Stimulated activated CD4-positive, alpha-beta T cell treated with anti-CD3 and anti-CD28 coated beads, Interleukin-4, amount 100 ng/mL, for 4 hours (primary cell): ENCODE measurements at regions not wholly inside any gene's neighbourhood (a gene's known extent, or its start where the extent isn't known, plus 50 kb on each side); places are given as distances from the start of the nearest gene placed in this dataset.

ENCODE experiments used
- DNase-seq, 2 experiments: peaks; one replicate each; pipeline ENCODE4 v3.0.0-alpha.2; 2020

- peak; percentile 30 to 42 for DNase-seq
Measured at GRCh38 chrX:39577985-39578869, 519.5 kb downstream of the BCOR start.

GRCh38 chrX:39580043-39580442 is 517.7 kb downstream of the BCOR start:
- DNase-seq, result no peak

DNA sequence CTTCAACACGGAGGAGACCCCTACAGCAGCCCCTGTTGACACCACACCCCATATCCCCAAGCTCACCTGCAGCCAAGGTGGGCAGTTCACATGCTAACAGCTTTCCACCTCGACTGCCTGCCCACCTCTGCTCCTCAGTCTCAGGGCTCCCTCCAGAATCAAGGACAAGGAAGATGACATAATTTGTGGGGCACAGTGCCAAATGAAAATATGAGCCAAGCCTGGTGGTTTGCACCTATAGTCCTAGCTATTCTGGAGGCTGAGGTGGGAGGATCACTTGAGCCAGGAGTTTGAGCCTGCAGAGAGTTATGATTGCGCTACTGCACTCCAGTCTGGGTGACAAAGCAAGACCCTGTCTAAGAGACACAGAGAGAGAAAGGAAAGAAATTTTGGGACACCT is 516.3 kb downstream of the BCOR start:
- DNase-seq, result no peak

DNA sequence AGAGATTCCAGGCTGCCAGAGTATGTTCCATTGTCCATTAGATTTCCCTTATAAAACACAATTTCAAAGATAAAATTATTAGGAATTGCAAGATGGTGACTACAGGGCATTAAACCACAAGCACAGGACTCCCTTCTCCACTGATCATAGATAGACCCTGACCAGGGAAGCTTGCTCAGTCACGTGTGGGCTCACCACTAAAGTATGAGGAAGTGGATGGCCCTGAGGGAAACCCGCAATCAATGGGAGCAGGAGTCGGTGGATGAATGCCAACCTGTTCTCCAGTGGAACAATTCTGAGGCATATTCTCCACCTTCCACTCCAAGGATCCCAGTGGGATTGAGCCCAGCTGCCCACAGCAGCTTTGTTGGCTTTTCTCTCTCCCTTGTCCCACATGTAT is 515.7 kb downstream of the BCOR start:
- DNase-seq, result no peak

GRCh38 chrX:39582976-39583375 is 514.8 kb downstream of the BCOR start:
- DNase-seq, result no peak

GRCh38 chrX:39585808-39586207 is 511.9 kb downstream of the BCOR start:
- no peak for DNase-seq

DNA sequence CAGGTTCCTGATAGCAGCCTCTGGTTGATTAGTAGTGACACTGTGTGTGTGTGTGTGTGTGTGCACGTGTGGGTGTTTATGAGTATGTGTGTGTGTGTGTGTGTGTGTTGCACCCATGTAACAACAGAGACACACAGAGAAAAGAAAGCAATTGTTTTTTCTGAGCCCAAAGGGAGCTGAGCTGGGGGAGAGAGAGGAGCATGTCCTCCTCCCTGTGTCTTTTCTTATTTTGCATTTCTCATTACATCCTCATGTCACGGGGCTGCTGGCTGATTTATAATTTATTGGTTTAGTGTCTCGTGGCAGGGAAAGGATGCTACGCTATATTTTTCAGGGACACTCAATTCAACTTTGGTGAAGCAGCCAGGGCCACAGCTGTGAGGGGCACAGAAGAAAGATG is 511.4 kb downstream of the BCOR start:
- DNase-seq, result no peak

DNA sequence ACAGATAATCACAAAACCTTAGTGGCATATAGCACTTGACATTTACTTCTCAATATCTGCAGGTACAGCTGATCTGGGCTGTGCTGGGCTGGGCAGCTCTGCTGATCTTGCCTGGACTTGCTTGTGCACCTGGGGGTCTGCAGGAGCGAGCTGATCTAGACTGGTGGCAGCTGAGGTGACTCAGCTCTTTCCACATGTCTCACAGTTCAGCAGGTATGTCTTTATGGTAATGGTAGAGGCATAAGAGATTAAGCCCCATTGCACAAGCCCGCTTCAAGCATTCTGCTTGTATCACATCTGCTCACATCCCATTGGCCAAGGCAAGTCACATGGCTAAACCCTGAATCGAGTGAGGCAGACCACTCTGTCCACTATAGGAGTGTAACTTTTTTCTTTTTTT is 506.7 kb downstream of the BCOR start:
- DNase-seq, result no peak

- no peak for DNase-seq
Measured at GRCh38 chrX:39592776-39593175, 505.0 kb downstream of the BCOR start.

DNA sequence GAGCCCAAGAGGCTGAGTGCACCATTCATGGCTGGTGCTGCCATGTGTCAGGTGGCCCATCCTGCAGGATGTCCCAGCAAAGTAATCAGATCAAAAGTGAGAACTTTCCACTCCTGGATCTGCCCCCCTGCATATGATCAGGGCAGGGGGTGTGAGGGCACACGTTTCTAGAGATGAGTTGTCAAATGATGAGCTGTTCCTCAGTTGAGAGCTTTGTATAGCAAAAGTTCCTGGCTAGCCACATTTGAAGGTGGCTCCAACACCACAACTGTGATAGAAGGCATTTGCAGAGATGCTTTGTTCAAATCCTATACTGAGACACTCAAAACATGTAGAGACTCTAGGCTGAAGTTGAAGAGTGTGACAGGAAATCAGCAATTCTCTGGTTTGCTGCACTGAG is 501.8 kb downstream of the BCOR start:
- DNase-seq, result no peak

- no peak for DNase-seq
Measured at GRCh38 chrX:39596437-39596836, 501.3 kb downstream of the BCOR start.

- DNase-seq, result no peak
Measured at GRCh38 chrX:39599339-39599738, 498.4 kb downstream of the BCOR start.

- no peak for DNase-seq
Measured at GRCh38 chrX:39600222-39600621, 497.5 kb downstream of the BCOR start.

- no peak for DNase-seq
Measured at GRCh38 chrX:39601231-39602177, 496.3 kb downstream of the BCOR start.

GRCh38 chrX:39602195-39602594 is 495.6 kb downstream of the BCOR start:
- no peak for DNase-seq

- no peak for DNase-seq
Measured at GRCh38 chrX:39603230-39603629, 494.5 kb downstream of the BCOR start.

DNA sequence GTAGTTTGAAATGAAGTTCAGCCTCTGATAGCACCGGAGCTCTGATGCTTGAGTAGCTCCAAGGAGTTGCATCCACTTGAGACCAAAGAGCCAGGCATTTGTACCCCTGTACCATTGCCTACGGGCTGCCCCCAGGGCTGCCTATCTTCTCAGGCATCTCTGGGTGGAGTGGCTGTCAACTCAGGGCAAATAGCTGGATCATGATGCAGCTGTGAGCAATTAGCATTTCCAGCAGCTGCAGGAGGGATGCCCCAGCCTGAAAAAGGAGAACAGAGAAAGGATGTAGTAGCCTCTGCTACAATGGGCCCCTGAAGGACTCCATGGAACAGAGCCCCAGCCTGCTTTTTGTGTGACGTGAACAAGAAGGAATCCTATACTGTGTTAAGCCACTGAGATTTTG is 492.6 kb downstream of the BCOR start:
- DNase-seq, result no peak

- no peak for DNase-seq
Measured at GRCh38 chrX:39605866-39606265, 491.9 kb downstream of the BCOR start.

DNA sequence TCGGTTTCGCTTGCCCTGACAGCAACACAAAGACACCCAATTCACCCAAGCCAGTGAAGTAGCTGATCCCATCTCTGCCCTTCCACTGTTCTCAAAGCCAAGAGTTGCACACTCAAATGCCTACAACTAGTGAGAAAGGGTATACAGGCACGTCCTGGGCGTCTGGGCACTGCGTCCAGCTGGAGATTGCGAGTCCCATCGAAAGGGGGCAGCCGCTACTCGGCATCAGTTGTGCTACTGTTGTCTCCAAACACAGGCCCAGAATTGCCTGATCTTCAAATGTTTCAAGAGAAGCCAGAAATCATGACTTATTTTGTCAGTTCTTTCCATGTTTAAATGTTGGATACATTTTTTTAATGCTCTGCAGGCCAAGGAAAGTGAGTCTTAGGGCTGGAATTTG is 487.8 kb downstream of the BCOR start:
- DNase-seq, result no peak

DNA sequence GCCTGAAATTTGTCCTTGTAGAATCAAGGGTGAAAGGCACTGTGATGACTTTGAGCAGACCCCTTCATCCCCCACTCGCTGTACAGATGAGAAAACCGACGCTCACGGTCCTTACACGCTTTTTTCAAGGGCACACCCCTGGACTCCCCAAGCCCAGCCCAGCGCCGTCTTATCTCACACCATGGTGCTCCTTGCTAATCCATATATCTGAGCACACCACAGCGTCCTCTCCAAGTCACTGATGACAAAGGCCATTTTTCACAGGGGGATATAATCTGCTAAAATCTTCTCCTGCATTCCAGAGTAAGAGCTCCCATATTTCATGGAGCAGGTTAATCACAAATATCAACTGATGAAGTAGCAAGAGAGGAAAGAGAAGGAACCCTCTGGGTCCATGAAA is 486.3 kb downstream of the BCOR start:
- no peak for DNase-seq

DNA sequence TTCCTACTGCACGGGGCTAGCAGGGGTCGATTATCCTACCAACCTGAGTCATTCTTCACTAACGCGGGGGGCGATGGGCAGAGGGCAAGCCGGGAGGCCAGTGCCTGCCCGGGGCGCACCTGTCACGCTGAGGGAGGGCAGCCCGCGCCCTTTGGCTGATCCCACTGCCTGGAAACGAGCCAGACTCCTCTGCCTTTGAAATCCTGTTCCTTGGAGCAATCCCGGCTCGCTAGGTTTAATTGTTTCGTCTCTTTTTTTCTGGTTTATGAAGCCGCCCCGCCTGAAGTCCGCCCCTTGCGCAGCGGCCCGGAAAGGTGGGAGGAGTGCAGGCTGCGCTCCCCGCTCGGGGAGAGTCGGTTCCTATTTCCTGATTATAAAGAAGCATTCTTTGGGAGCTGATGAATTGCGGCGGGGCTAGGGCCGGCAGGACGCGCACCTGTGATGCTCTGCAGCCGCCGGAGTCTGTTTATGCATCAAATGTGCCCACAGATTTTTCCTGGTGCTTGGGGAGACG is 484.2 kb downstream of the BCOR start:
- peak; percentile 7 to 19 for DNase-seq

- DNase-seq, result peak; percentile 61 to 85
Measured at GRCh38 chrX:39613997-39614679, 483.6 kb downstream of the BCOR start.

DNA sequence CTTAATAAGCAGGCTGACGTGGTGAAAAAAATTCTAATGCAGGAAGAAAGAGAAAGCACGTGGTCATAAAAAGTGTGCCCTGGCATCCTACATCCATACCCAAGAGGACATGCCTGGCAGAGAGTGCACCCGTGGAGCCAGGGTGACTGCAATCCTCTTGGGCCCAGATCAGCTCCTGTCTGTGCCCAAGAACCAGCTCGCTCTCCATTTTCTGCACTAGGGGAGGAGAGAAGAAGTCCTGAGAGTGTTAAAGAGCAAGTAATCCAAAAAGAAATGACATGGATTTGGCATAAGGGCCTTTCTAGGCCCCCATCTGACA is 483.1 kb downstream of the BCOR start:
- DNase-seq, result no peak
